Activated naive CD4-positive, alpha-beta T cell treated with anti-CD3 and anti-CD28 coated beads, Interleukin-2, amount 10 ng/mL, durations not matched to agents 7 days and 5 days (primary cell): ENCODE measurements at regions not wholly inside any gene's neighbourhood (a gene's known extent, or its start where the extent isn't known, plus 50 kb on each side); places are given as distances from the start of the nearest gene placed in this dataset.

Experiments
- CTCF ChIA-PET: fragments of 350-600 bp; sonication (Branson Sonifier 250); formaldehyde crosslinking; loops from one replicate; lab custom pipeline; 2021; ENCODE audit warnings: antibody characterized with exemption; lab: Charles Lee
- DNase-seq: peaks from one replicate; pipeline ENCODE4 v3.0.0-alpha.2; 2020
- H3K27ac Mint-ChIP-seq: one replicate; pipeline ENCODE4 v1.8.0; 2021; ENCODE audit warnings: mild to moderate bottlenecking, moderate library complexity, mixed read lengths
- H3K27me3 Mint-ChIP-seq: one replicate; pipeline ENCODE4 v1.8.0; 2021; ENCODE audit warnings: mild to moderate bottlenecking, mixed read lengths
- H3K36me3 Mint-ChIP-seq: one replicate; pipeline ENCODE4 v1.8.0; 2021; ENCODE audit warnings: mixed read lengths
- H3K4me1 Mint-ChIP-seq: one replicate; pipeline ENCODE4 v1.8.0; 2021; ENCODE audit warnings: mixed read lengths
- H3K4me3 Mint-ChIP-seq: one replicate; pipeline ENCODE4 v1.8.0; 2021; ENCODE audit warnings: mild to moderate bottlenecking, moderate library complexity, mixed read lengths
- H3K9me3 Mint-ChIP-seq: one replicate; pipeline ENCODE4 v1.8.0; 2021; ENCODE audit warnings: mixed read lengths

GRCh38 chr3:182740710-182741109, 52.6 kb upstream of the ATP11B start:
- no peak for DNase-seq
- no peak overlapping the region for H3K4me3 Mint-ChIP-seq
- H3K9me3 Mint-ChIP-seq = no peaks in the 10 kb centered on the region
- no peak overlapping the region for H3K27ac Mint-ChIP-seq
- H3K27me3 Mint-ChIP-seq = peaks cover 15% of the 10 kb centered on the region
- no peaks in the 10 kb centered on the region for H3K36me3 Mint-ChIP-seq
- CTCF ChIA-PET = no interaction called here
- H3K4me1 Mint-ChIP-seq = no peaks in the 10 kb centered on the region

- Mint-ChIP-seq H3K27me3 (peaks cover 15% of the 10 kb centered on the region), H3K27ac (no peak overlapping the region), H3K36me3 (no peaks in the 10 kb centered on the region), H3K4me3 (no peak overlapping the region), H3K9me3 (no peaks in the 10 kb centered on the region), H3K4me1 (no peaks in the 10 kb centered on the region)
- no peak for DNase-seq
- CTCF ChIA-PET = no interaction called here
These were observed 52.1 kb upstream of the ATP11B start for GRCh38 chr3:182741214-182741613.
